Hematopoietic multipotent progenitor cell treated with erythropoietin and hydrocortisone succinate and interleukin-3 and kit ligand, for 15 days (in vitro differentiated cells): ENCODE measurements at regions not wholly inside any gene's neighbourhood (a gene's known extent, or its start where the extent isn't known, plus 50 kb on each side); places are given as distances from the start of the nearest gene placed in this dataset.
A peak's percentile ranks its signal among the peaks of the same experiment; 100 is the strongest.
"Not testable (repeated sequence)": the region's sequence is repeated elsewhere in the genome, so short reads cannot be mapped to it uniquely, and the experiment has no call there.

Experiments
- DNase-seq: peaks from one replicate; pipeline ENCODE4 v3.0.0-alpha.2; 2015; ENCODE audit warnings: low spot score

GRCh38 chr21:31819692-31820091 lies 53.1 kb upstream of the HUNK start:
- not testable (repeated sequence) for DNase-seq

GRCh38 chr21:31814356-31814755 lies 58.5 kb upstream of the HUNK start:
- not testable (repeated sequence) for DNase-seq

GRCh38 chr21:31813862-31814261 lies 59.0 kb upstream of the HUNK start:
- no peak for DNase-seq

GRCh38 chr21:31804008-31804394 lies 68.8 kb upstream of the HUNK start:
- no peak for DNase-seq

- no peak for DNase-seq
Measured at GRCh38 chr21:31803039-31804007, 69.5 kb upstream of the HUNK start.

GRCh38 chr21:31802331-31802730 lies 70.4 kb upstream of the SCAF4 start:
- no peak for DNase-seq

GRCh38 chr21:31801551-31802219 lies 69.8 kb upstream of the SCAF4 start:
- DNase-seq = no peak

- no peak for DNase-seq
Measured at GRCh38 chr21:31798842-31799704, 67.2 kb upstream of the SCAF4 start.

- DNase-seq = no peak
Measured at GRCh38 chr21:31795992-31796391, 64.1 kb upstream of the SCAF4 start.

- DNase-seq = not testable (repeated sequence)
Measured at GRCh38 chr21:31790420-31790819, 58.5 kb upstream of the SCAF4 start.

GRCh38 chr21:31788581-31788980 lies 56.7 kb upstream of the SCAF4 start:
- DNase-seq = no peak

- DNase-seq = not testable (repeated sequence)
Measured at GRCh38 chr21:31787691-31788090, 55.8 kb upstream of the SCAF4 start.

GRCh38 chr21:31786164-31786920 lies 54.4 kb upstream of the SCAF4 start:
- no peak for DNase-seq

- DNase-seq = peak; percentile 52
Measured at GRCh38 chr21:31785237-31786163, 53.6 kb upstream of the SCAF4 start.

- no peak for DNase-seq
Measured at GRCh38 chr21:31781737-31782136, 49.8 kb upstream of the SCAF4 start.
